ENCODE measurements at regions not wholly inside any gene's neighbourhood (a gene's known extent, or its start where the extent isn't known, plus 50 kb on each side); places are given as distances from the start of the nearest gene placed in this dataset.
A peak's percentile ranks its signal among the peaks of the same experiment; 100 is the strongest.

- DNase-seq (ENCODE audit: low read depth): no peak
Observed at GRCh38 chr10:78393094-78393493, 359.4 kb downstream of the RPS24 start.

DNA sequence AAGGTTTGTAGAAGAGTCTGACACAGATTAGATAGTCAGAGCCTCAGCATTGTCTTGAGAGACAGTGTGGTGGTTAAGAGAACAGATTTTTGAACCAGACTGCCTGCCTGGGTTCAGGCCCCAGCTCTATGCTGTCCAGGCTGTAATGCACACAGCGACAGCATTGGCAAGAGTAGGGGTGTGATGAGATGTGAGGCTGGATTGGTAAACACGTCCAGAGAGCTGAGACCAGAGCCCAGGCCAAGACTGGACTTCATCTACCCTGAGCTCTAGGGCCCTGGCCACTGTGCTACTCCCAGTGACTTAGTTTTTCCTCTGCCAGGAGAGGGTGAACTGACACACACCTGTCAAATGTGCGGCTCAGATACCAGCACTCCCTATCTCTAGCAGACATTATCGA, 360.4 kb downstream of the RPS24 start:
- no peak for DNase-seq (ENCODE audit: low read depth)

GRCh38 chr10:78395162-78395561, 361.5 kb downstream of the RPS24 start:
- no peak for DNase-seq (ENCODE audit: low read depth)

DNA sequence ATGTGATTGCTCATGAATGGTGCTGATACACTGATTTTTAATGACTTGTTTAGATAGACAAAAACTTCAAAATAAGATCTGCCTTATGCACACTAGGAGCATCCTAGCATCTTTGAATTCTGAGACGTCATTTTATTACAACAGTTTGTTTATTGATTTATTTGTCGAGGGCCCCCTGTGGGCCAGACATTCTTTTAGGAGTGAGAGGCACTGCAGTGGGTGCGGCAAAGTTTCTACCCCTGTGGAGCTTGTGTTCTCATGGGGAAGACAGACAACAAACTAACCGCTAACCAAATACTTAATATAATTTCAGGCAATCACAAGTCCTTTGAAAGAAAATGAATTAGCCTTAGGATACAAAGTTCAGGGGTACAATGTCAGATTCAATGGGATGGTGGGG, 363.1 kb downstream of the RPS24 start:
- DNase-seq (ENCODE audit: low read depth): no peak

GRCh38 chr10:78397786-78398185, 364.1 kb downstream of the RPS24 start:
- DNase-seq (ENCODE audit: low read depth): no peak

DNA sequence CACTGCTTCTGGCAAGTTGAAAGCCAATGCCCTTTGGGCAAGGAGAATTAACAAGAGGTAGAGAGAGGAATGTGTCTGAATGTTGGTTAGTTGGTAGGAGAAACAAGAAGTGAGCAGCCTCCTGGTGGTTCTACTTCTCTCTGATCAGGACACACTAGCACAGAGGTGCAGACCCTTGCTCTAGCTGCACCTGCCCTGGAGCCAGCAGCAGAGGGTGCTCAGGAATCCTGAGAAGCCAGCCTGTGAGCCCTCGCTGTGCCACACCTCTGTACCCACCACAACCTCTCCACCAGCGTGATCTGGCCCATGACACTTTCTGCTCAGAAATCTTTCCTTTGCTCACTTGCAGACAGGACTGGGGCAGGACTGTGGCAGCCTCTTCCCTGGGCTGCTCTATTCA, 364.7 kb downstream of the RPS24 start:
- no peak for DNase-seq (ENCODE audit: low read depth)

GRCh38 chr10:78401624-78402367, 368.1 kb downstream of the RPS24 start:
- DNase-seq (ENCODE audit: low read depth): no peak

DNA sequence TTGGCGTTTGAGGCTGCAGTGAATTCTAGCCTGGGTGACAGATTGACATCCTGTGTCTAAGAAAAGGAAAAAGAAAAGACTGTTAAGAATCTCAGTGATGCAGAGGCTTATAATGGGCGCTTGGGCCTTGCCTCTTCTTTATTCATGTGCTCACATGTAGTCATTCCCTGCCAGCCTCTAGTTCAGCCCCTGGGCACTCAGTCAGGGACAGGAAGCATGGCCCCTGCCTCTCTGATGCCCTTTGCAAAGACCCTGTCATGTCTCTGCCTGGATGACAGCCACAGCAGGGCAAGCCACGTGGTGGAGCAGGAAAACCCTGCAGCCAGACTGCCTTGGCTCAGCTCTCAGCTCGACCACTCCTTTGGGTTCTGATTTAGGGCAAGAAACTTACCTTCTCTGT, 368.9 kb downstream of the RPS24 start:
- DNase-seq (ENCODE audit: low read depth): no peak

DNA sequence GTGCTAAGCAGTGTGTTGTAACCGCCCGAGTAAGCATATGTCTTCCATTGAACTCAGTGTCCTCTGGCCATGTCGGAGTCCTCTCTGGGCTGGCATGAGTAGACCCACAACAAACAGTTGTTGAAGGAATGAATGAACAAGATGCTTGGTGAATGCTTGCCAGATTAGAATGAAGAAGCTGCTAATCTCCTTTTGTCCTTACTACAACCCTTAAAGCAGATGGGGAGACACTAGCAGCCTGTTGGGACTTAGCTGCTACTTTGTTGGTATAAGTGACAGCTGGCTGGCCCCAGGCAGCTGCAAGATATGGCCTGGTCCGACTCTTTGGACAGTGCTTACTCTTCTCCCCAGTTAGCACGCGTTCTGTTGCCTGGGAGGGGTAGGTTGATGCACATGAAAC, 370.1 kb downstream of the RPS24 start:
- DNase-seq (ENCODE audit: low read depth): no peak

DNA sequence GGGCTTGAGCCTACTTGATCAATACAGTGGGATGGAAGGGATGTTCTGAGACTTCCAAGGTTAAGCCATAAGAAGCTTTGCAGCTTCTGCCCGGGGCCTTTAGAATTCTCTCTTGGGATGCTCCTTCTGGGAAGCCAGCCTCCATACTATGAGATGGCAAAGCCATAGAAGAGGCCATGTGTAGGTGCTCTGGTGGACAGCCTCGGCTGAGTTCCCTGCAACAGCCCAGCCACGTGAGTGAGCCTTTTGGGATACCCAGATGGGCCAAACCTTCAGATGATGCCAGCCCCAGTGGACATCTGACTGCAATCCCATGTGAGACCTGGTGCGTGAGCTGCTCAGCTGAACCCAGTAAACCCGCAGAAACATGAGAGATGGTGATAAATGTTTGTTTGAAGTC, 370.6 kb downstream of the RPS24 start:
- DNase-seq (ENCODE audit: low read depth): no peak

DNA sequence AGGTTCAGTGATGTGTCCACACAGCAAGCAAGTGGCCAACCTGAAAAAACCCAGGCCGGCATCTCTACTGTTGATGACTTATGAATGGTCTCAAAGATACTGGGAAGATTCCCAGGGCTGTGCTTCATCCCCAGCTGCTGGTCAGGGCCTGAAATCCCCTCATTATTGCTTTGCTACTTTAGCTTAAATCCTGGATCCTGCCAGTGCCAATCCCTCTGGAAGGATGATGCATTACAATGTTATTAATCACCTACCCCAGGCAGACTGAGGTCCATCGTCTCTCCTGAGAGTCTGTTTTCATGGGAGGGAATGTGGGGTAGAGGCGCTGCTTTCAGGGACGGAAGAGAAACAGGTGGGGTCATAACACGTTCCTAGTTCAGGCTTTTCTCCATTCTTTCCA, 371.6 kb downstream of the RPS24 start:
- no peak for DNase-seq (ENCODE audit: low read depth)

DNA sequence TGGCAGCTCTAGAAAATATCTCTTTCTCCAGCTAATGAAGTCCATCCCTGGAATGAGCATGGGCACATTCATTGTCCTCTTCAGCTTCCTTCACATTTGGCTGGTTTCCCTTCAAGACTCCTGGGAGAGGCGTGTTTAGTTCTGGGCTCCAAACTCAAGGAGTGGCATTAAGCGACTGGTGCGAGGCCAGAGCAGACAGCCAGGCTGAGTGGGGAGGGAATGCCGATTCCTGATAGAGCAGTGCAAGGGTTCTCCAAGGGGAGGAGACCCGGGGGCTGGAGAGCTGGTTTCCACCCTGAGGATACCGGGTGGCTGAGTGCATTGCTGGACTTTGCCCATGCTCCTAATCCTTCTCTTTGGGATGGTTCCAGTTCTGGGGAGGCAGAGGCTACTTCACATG, 372.1 kb downstream of the RPS24 start:
- DNase-seq (ENCODE audit: low read depth): no peak

- no peak for DNase-seq (ENCODE audit: low read depth)
Observed at GRCh38 chr10:78406648-78407008, 373.0 kb downstream of the RPS24 start.

DNA sequence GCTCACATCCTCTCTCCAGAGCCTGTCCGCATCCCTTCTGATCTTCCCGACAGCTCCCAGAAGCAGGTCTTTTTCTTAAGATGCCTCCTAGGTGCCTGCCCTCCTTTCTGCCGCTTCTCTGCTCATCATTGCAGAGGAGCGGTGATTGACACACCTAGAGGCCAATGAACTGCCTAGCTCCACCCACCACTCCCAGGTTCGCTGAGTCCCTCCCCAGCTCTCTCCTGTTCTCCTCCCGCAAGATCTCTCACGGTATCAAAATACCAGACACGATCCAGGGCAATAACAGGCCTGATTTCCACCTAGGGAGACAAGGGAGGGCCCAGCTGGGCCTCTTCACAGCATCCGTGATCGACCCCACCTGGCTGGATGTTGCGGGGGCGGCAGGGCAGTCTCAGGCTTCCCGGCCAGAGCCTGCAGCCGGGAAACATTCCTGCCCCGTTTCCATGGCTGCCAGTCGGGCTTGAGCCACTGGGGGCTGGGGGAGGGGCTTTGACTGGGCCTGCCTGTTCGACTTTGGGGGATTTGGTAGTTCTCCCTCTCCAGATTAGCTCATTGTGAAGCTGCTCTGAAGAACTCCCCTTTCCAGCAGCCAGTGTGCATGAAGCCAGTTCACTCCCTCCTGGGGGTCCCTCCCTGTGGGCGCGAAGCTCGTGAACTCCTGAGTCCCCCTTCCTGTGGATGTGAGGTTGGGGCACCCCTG, 373.5 kb downstream of the RPS24 start:
- peak; percentile 94 for DNase-seq (ENCODE audit: low read depth)

DNA sequence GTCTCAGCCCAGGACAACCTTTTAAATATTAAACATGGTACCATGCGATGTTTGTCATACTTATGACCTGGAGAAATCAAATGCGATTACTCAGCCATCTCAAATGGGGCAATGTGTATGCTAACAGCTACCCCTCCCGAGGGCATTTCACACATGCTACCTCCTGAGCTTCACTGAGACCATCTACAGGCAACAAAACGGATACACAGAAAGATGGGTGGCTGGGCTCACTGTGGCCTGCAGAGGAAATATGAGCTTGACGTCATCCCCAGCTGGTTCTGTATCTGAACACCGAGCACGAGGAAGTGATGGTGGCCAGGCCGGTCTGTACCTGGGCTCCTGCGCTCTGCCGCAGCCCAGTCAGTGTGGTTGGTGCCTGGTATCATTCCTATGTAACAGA, 374.3 kb downstream of the RPS24 start:
- DNase-seq (ENCODE audit: low read depth): no peak

DNA sequence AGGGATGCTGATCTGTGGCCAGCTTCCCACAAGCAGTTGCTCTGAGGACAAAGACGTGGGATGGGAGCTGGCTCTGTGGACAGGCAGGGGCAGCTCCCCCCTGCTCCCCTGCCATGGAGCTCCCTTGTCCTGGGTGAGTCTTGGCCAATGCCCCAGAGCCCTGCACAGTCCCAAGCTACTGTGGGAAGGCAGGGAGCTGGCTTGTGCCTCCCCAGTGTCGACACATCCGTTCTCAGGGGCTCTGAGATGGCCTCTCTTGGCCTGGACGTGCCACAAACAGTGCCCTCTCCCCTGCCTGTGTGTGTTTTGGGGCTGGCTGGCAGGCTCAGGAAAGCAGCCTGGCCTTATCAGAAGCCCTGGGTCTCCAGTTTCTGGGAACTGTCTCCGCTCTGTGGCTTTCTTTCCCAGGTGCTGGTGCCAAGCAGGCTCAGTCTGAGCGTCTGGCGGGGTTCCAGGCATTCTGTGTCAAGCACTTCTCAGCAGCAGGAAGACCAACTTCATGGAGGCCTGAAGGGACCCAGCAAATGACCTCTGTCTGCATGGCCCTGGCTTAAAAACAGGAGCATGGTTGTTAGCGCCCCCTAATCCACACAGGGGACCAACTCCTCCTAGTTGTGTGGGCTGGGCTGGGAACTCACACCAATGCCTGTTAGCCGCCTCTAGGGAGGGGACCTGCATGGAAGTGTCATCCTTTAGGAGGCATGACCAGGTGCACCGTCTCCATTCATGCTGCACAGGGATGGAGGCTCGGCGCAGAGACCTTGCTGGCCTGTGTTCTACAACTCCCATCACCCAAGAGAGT, 375.2 kb downstream of the RPS24 start:
- DNase-seq (ENCODE audit: low read depth): peak; percentile 13

DNA sequence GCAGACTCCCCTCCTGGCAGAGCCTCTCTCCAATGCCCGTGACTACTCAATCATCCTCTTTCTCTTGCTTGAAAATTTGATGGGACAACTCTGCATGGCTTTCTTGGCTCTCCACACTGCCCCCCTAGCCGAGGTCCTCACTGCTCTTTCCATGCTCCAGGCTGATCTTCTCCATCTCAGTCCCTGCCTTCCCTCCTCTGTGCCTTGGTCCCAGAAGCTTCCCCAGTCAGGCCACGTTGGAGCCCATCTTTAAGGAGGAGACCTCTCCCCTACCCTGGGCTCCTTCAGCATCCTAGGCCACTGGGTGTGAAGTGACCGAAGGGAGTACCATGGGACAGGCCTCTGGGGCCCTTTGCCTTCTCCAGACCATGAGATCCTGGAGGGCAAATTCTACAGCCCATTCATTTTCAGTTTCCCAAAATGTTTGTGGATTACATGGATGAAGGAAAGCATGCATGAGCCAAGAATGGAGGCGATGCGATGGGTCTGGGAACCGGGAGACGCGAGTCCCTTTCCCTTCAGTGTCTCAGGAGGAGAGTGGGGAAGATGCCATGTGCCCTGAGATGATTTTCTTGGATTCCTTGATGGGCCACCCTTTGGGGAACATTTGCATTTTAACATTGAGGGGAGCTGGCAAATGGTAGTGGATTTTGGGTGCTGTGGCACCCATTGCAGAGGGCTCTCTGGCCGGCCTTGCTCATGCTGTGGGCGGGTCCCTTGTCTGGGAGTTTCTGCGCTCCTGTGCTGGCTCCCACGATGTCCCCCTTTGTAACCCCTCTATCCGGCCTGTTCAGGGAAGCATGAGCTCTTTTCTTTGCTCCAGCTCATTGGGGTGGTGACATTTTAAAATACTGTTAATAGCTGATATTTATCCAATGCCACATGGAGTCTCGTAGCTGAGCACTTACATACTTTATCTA, 376.6 kb downstream of the RPS24 start:
- no peak for DNase-seq (ENCODE audit: low read depth)

DNA sequence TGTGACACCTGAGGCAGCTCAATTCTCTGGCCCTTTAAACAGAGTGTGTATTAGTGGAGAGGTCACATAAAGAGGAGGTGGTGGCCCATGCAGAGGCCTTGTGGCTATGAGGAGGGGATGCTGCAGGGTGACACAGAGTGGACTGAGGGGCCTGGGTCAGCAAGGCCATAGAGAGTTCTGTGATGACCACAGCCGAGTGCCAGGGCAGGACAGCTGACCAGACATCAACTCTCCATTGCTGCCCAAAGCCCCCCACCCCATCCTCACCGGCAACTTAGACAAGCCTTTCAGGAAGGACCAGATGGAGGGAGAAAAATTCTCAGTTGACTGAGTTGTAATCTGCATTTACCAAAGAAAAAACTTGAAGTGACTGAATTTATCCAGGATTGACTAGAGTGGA, 378.1 kb downstream of the RPS24 start:
- DNase-seq (ENCODE audit: low read depth): no peak

- no peak for DNase-seq (ENCODE audit: low read depth)
Observed at GRCh38 chr10:78412605-78413004, 378.9 kb downstream of the RPS24 start.

DNA sequence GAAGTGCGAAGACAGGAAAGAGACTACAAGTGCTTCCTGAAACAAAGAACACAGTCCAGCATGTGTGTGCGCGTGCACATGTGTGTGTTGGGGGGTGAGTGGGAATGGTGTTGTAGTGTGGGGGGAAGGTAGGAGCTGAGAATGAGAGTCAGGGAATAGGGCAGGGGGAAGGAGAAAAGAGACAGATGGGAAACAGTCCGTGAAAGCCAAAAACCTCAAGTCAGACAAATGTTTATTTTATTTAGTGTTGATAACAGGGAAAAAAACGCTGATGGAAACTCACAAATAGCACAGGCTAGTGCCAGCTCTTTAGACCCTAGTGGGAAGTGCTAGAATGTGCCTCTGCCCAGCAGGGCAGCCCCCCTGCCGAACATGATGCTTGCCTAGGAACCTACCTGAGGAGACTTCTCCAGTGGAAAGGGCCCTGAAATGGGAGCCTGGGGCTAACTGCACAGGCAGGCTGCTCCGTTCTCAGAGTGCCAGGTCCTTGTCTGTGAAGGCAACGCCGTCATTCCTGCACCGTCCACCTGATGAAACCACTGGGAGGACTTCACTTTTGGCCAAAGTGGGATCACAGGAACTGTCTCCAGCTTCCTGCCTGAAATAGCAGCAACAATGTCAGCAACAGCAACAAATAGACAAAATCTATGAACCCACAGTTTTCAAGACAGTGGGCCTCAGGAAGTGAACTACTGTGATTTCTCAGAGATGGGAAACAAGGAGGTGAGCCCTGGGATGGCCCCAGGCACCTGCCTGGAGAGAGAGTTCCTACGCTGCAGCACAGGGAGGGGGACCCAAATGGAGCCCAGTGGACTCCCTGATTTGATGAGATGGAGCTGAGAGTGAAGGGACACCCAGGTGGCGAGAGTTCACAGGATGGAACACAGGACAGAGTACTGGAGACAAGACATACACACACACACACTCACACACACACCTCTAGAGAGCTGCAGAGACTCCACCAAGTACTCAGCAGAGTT, 379.7 kb downstream of the RPS24 start:
- DNase-seq (ENCODE audit: low read depth): no peak

DNA sequence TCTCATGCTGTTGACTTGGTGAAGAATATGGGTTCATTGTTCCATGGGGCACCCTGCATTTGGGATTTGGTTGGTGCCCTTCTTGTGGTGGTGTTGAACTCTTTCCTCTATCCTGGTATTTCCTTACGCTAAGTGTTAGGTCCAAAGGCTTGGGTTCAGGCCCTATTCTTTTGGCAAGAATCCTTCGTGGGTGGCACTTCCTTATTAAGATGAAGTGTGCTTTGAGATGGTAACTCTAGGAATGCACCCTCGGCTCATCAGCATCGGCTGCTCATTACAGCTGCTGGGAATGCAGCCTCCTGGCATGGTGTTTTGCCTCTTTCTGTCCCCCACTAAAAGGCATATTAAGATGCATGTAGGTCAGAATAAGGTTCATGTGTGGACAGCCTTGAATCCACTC, 380.7 kb downstream of the RPS24 start:
- no peak for DNase-seq (ENCODE audit: low read depth)

All from iris pigment epithelial cell (primary cell).